ENCODE measurements at regions not wholly inside any gene's neighbourhood (a gene's known extent, or its start where the extent isn't known, plus 50 kb on each side); places are given as distances from the start of the nearest gene placed in this dataset.

- no peak for DNase-seq (ENCODE audit: low read depth in 3 of 3)
Measured at GRCh38 chr9:17894501-17895160, 315.8 kb downstream of the SH3GL2 start.

- DNase-seq (ENCODE audit: low read depth in 3 of 3) = no peak
Measured at GRCh38 chr9:17900606-17901005, 321.7 kb downstream of the SH3GL2 start.

GRCh38 chr9:17905366-17905765, 326.5 kb downstream of the SH3GL2 start:
- DNase-seq (ENCODE audit: low read depth in 3 of 3) = no peak

- DNase-seq (ENCODE audit: low read depth in 3 of 3) = no peak
Measured at GRCh38 chr9:17905781-17906175, 326.9 kb downstream of the SH3GL2 start.

GRCh38 chr9:17906176-17906840, 327.4 kb downstream of the SH3GL2 start:
- no peak for DNase-seq (ENCODE audit: low read depth in 3 of 3)

- DNase-seq (ENCODE audit: low read depth in 3 of 3) = no peak
Measured at GRCh38 chr9:17906841-17907778, 328.2 kb downstream of the SH3GL2 start.

GRCh38 chr9:17907779-17908508, 329.1 kb downstream of the SH3GL2 start:
- DNase-seq (ENCODE audit: low read depth in 3 of 3) = no peak

- no peak for DNase-seq (ENCODE audit: low read depth in 3 of 3)
Measured at GRCh38 chr9:17926246-17926645, 347.4 kb downstream of the SH3GL2 start.

GRCh38 chr9:17927616-17928015, 348.8 kb downstream of the SH3GL2 start:
- DNase-seq (ENCODE audit: low read depth in 3 of 3) = no peak

GRCh38 chr9:17928228-17928627, 349.4 kb downstream of the SH3GL2 start:
- DNase-seq (ENCODE audit: low read depth in 3 of 3) = no peak

- no peak for DNase-seq (ENCODE audit: low read depth in 3 of 3)
Measured at GRCh38 chr9:17928768-17929167, 349.9 kb downstream of the SH3GL2 start.

- DNase-seq (ENCODE audit: low read depth in 3 of 3) = no peak
Measured at GRCh38 chr9:17929506-17929905, 350.6 kb downstream of the SH3GL2 start.

GRCh38 chr9:17930071-17930470, 351.2 kb downstream of the SH3GL2 start:
- no peak for DNase-seq (ENCODE audit: low read depth in 3 of 3)

GRCh38 chr9:17936365-17936764, 357.5 kb downstream of the SH3GL2 start:
- no peak for DNase-seq (ENCODE audit: low read depth in 3 of 3)

GRCh38 chr9:17938035-17938655, 359.3 kb downstream of the SH3GL2 start:
- no peak for DNase-seq (ENCODE audit: low read depth in 3 of 3)

GRCh38 chr9:17942498-17942897, 363.6 kb downstream of the SH3GL2 start:
- DNase-seq (ENCODE audit: low read depth in 3 of 3) = no peak

GRCh38 chr9:17955409-17955808, 376.5 kb downstream of the SH3GL2 start:
- no peak for DNase-seq (ENCODE audit: low read depth in 3 of 3)

- no peak for DNase-seq (ENCODE audit: low read depth in 3 of 3)
Measured at GRCh38 chr9:17958363-17958762, 379.5 kb downstream of the SH3GL2 start.

- no peak for DNase-seq (ENCODE audit: low read depth in 3 of 3)
Measured at GRCh38 chr9:17962747-17963146, 383.9 kb downstream of the SH3GL2 start.

GRCh38 chr9:17963498-17963897, 384.6 kb downstream of the SH3GL2 start:
- DNase-seq (ENCODE audit: low read depth in 3 of 3) = no peak

GRCh38 chr9:17967731-17968130, 388.9 kb downstream of the SH3GL2 start:
- DNase-seq (ENCODE audit: low read depth in 3 of 3) = no peak

Data from stimulated activated CD4-positive, alpha-beta T cell treated with anti-CD3 and anti-CD28 coated beads, TNF-alpha, amount 100 ng/mL, for 4 hours (primary cell).